ENCODE measurements at regions not wholly inside any gene's neighbourhood (a gene's known extent, or its start where the extent isn't known, plus 50 kb on each side); places are given as distances from the start of the nearest gene placed in this dataset.

DNA sequence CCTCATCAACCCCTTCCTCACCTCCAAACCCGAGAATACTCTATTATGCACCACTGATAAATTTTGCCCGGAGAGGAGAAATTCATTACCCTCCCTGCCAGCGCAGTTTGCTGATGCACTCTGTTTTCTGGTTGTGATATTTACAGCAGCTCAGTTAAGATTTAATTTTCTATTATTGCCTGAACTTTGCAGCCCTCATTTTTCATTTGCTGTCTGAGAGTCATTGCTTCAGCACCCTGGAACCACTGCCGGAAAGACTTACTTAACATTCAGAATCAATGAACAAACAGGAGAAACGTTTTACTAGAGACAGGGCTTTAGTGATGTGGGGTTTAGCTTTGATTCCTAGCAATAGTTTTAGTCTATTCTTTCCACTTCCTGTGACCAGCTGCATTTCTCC lies 56.7 kb upstream of the MAMDC2 start (continued):
- TF ChIP-seq, protein P1, sequence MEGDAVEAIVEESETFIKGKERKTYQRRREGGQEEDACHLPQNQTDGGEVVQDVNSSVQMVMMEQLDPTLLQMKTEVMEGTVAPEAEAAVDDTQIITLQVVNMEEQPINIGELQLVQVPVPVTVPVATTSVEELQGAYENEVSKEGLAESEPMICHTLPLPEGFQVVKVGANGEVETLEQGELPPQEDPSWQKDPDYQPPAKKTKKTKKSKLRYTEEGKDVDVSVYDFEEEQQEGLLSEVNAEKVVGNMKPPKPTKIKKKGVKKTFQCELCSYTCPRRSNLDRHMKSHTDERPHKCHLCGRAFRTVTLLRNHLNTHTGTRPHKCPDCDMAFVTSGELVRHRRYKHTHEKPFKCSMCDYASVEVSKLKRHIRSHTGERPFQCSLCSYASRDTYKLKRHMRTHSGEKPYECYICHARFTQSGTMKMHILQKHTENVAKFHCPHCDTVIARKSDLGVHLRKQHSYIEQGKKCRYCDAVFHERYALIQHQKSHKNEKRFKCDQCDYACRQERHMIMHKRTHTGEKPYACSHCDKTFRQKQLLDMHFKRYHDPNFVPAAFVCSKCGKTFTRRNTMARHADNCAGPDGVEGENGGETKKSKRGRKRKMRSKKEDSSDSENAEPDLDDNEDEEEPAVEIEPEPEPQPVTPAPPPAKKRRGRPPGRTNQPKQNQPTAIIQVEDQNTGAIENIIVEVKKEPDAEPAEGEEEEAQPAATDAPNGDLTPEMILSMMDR (conservative IDR thresholded peaks at IDR 0.05; ENCODE audit: low read depth in 2 of 2), result no peak
- TF ChIP-seq, protein P2, sequence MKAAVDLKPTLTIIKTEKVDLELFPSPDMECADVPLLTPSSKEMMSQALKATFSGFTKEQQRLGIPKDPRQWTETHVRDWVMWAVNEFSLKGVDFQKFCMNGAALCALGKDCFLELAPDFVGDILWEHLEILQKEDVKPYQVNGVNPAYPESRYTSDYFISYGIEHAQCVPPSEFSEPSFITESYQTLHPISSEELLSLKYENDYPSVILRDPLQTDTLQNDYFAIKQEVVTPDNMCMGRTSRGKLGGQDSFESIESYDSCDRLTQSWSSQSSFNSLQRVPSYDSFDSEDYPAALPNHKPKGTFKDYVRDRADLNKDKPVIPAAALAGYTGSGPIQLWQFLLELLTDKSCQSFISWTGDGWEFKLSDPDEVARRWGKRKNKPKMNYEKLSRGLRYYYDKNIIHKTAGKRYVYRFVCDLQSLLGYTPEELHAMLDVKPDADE (IDR thresholded peaks at IDR 0.05), result no peak
- TF ChIP-seq POLR2AphosphoS5 (IDR thresholded peaks at IDR 0.05; ENCODE audit: low read depth) (no peak), ZNF114 (CRISPR knock-in tag; IDR thresholded peaks at IDR 0.05) (no peak), JUNB (IDR thresholded peaks at IDR 0.05; ENCODE audit: unreplicated experiment) (no peak), STAT1 (IDR thresholded peaks at IDR 0.05; ENCODE audit: unreplicated experiment) (no peak), CREB1 (CRISPR knock-in tag; IDR thresholded peaks at IDR 0.05; ENCODE audit: low read depth) (no peak), EZH2phosphoT487 (IDR thresholded peaks at IDR 0.05; ENCODE audit: unreplicated experiment) (no peak)
- TF ChIP-seq, protein P3, sequence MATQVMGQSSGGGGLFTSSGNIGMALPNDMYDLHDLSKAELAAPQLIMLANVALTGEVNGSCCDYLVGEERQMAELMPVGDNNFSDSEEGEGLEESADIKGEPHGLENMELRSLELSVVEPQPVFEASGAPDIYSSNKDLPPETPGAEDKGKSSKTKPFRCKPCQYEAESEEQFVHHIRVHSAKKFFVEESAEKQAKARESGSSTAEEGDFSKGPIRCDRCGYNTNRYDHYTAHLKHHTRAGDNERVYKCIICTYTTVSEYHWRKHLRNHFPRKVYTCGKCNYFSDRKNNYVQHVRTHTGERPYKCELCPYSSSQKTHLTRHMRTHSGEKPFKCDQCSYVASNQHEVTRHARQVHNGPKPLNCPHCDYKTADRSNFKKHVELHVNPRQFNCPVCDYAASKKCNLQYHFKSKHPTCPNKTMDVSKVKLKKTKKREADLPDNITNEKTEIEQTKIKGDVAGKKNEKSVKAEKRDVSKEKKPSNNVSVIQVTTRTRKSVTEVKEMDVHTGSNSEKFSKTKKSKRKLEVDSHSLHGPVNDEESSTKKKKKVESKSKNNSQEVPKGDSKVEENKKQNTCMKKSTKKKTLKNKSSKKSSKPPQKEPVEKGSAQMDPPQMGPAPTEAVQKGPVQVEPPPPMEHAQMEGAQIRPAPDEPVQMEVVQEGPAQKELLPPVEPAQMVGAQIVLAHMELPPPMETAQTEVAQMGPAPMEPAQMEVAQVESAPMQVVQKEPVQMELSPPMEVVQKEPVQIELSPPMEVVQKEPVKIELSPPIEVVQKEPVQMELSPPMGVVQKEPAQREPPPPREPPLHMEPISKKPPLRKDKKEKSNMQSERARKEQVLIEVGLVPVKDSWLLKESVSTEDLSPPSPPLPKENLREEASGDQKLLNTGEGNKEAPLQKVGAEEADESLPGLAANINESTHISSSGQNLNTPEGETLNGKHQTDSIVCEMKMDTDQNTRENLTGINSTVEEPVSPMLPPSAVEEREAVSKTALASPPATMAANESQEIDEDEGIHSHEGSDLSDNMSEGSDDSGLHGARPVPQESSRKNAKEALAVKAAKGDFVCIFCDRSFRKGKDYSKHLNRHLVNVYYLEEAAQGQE (IDR thresholded peaks at IDR 0.05; ENCODE audit: unreplicated experiment), result no peak

DNA sequence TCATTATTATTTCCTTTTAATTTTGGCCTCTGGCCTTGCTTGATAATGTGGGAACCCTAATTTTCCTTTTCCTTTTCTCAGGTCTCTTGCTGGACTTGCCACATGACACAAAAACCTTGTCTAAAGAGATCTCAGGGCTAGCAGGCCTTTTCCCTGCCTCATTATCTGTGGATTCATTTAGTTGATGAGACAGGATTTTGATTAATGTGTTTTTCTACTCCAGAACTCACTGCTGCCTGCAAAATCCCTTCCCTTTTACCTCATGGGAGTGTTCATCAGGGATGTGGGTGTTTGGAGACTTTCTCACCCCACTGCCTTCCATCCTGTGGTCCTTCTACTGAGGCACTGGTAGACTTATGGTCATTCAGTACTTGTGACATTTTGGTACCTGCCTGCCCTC lies 56.2 kb upstream of the MAMDC2 start:
- Mint-ChIP-seq H3K4me1 (no peaks in the 10 kb centered on the region), H3K9me3 (no peaks in the 10 kb centered on the region), H3K36me3 (ENCODE audit: low read depth) (no peaks in the 10 kb centered on the region), H3K27me3 (ENCODE audit: insufficient read depth, low read depth, poor library complexity) (peaks cover 2% of the 10 kb centered on the region), H3K4me3 (no peak overlapping the region), H3K27ac (no peak overlapping the region)
- TF ChIP-seq CREB1 (CRISPR knock-in tag; IDR thresholded peaks at IDR 0.05; ENCODE audit: low read depth), result no peak
- H3K27me3 ChIP-seq (ENCODE audit: insufficient read depth), result no peaks in the 10 kb centered on the region
- no peak for DNase-seq (ENCODE audit: low spot score)
- no peaks in the 10 kb centered on the region for H4K20me1 ChIP-seq (replicated peaks; ENCODE audit: insufficient read depth)
- no peaks in the 10 kb centered on the region for H3K79me2 ChIP-seq (replicated peaks; ENCODE audit: insufficient read depth)
- no peak overlapping the region for H3K4me2 ChIP-seq
- H3K27ac ChIP-seq (ENCODE audit: low read depth), result no peak overlapping the region
- 0 out of 2 replicates have a peak, but pooled peaks cover 3% of the 10 kb centered on the region for H3K9me2 ChIP-seq (ENCODE audit: insufficient read depth)
- ATAC-seq, result no peak
- no peak overlapping the region for H3K4me3 ChIP-seq
- H3K4me1 ChIP-seq (ENCODE audit: insufficient read depth), result no peaks in the 10 kb centered on the region
- H3F3A ChIP-seq (replicated peaks; ENCODE audit: low read depth), result no peaks in the 10 kb centered on the region
- no peak overlapping the region for H2AFZ ChIP-seq
- no peaks in the 10 kb centered on the region for H3K36me3 ChIP-seq (ENCODE audit: insufficient read depth)
